Mesenchymal stem cell (in vitro differentiated cells and primary cell): ENCODE measurements at regions not wholly inside any gene's neighbourhood (a gene's known extent, or its start where the extent isn't known, plus 50 kb on each side); places are given as distances from the start of the nearest gene placed in this dataset.

Experiments
- DNase-seq: peaks from one replicate; pipeline ENCODE4 v3.0.0-alpha.2; 2013
- H2AFZ ChIP-seq: one replicate; pipeline ENCODE4 v1.6.1; 2013; ENCODE audit warnings: low read depth, mild to moderate bottlenecking, control low read depth, inconsistent platforms, low read length, moderate library complexity
- H2AK5ac ChIP-seq: 2 replicates; pipeline ENCODE4 v1.6.1; 2013; ENCODE audit warnings: low read length, moderate library complexity, mild to moderate bottlenecking, inconsistent platforms; ENCODE audit not compliant: severe bottlenecking
- H2BK120ac ChIP-seq: one replicate; pipeline ENCODE4 v1.6.1; 2013; ENCODE audit warnings: low read depth, mild to moderate bottlenecking, inconsistent platforms, low read length, moderate library complexity
- H2BK12ac ChIP-seq, 2 experiments: one replicate each; pipeline ENCODE4 v1.6.1; 2013; ENCODE audit warnings: inconsistent platforms in 2 of 2, low read length in 2 of 2, mild to moderate bottlenecking in 2 of 2, moderate library complexity in 2 of 2, control low read depth in 1 of 2
- H2BK15ac ChIP-seq: one replicate; pipeline ENCODE4 v1.6.1; 2013; ENCODE audit warnings: mild to moderate bottlenecking, low read depth, inconsistent platforms; ENCODE audit not compliant: poor library complexity, severe bottlenecking
- H2BK5ac ChIP-seq: 2 replicates; pipeline ENCODE4 v1.6.1; 2013; ENCODE audit warnings: low read depth, mild to moderate bottlenecking, low read length, control low read depth, inconsistent platforms; ENCODE audit not compliant: poor library complexity, severe bottlenecking
- H3K14ac ChIP-seq, 2 experiments: one replicate each; pipeline ENCODE4 v1.6.1; 2013; ENCODE audit warnings: inconsistent platforms in 2 of 2, low read length in 2 of 2, control low read depth in 1 of 2, mild to moderate bottlenecking in 1 of 2, moderate library complexity in 1 of 2
- H3K18ac ChIP-seq, 2 experiments: one replicate each; pipeline ENCODE4 v1.6.1; 2013; ENCODE audit warnings: inconsistent platforms in 2 of 2, low read length in 2 of 2, control low read depth in 1 of 2, low read depth in 1 of 2, mild to moderate bottlenecking in 1 of 2
- H3K23ac ChIP-seq, 2 experiments: one replicate each; pipeline ENCODE4 v1.6.1; 2013; ENCODE audit warnings: inconsistent platforms in 2 of 2, low read length in 2 of 2, mild to moderate bottlenecking in 2 of 2, moderate library complexity in 2 of 2, control low read depth in 1 of 2
- H3K27ac ChIP-seq: 2 replicates; pipeline ENCODE4 v1.5.1; 2013; ENCODE audit warnings: mild to moderate bottlenecking, moderate library complexity, low read length, control low read depth, inconsistent platforms; ENCODE audit not compliant: poor library complexity, severe bottlenecking
- H3K27me3 ChIP-seq, 2 experiments: 2 replicates each; pipeline versions ENCODE4 v1.6.1 to v1.7.0; 2013; ENCODE audit warnings: low read length in 2 of 2, mild to moderate bottlenecking in 2 of 2, moderate library complexity in 2 of 2, control low read depth in 1 of 2, inconsistent platforms in 1 of 2; ENCODE audit not compliant: control insufficient read depth in 1 of 2, insufficient read depth in 1 of 2
- H3K36me3 ChIP-seq, 2 experiments: 2 replicates each; pipeline versions ENCODE4 v1.6.1 to v1.7.0; 2013; ENCODE audit warnings: low read length in 2 of 2, control low read depth in 1 of 2, inconsistent platforms in 1 of 2, low read depth in 1 of 2, mild to moderate bottlenecking in 1 of 2; ENCODE audit not compliant: insufficient read depth in 2 of 2, control insufficient read depth in 1 of 2
- H3K4ac ChIP-seq, 2 experiments: one replicate each; pipeline ENCODE4 v1.6.1; 2013; ENCODE audit warnings: inconsistent platforms in 2 of 2, low read length in 2 of 2, mild to moderate bottlenecking in 2 of 2, moderate library complexity in 2 of 2, control low read depth in 1 of 2, low read depth in 1 of 2
- H3K4me1 ChIP-seq: 2 replicates; pipeline ENCODE4 v1.6.1; 2013; ENCODE audit warnings: low read depth, low read length, control low read depth; ENCODE audit not compliant: control insufficient read depth, insufficient read depth
- H3K4me2 ChIP-seq: 2 replicates; pipeline ENCODE4 v1.6.1; 2013; ENCODE audit warnings: low read length, mild to moderate bottlenecking, inconsistent platforms; ENCODE audit not compliant: poor library complexity, severe bottlenecking
- H3K4me3 ChIP-seq, 2 experiments: 2 replicates each; pipeline versions ENCODE4 v1.5.1 to v1.7.0; 2013; ENCODE audit warnings: low read length in 2 of 2, mild to moderate bottlenecking in 2 of 2, control low read depth in 1 of 2, low read depth in 1 of 2; ENCODE audit not compliant: insufficient read depth in 1 of 2
- H3K79me1 ChIP-seq: replicated peaks from 2 replicates; pipeline ENCODE4 v1.6.1; 2013; ENCODE audit warnings: mild to moderate bottlenecking, control low read depth, low read length, inconsistent platforms; ENCODE audit not compliant: poor library complexity, severe bottlenecking
- H3K9ac ChIP-seq: 2 replicates; pipeline ENCODE4 v1.7.0; 2013; ENCODE audit warnings: mild to moderate bottlenecking, low read length, moderate library complexity
- H3K9me3 ChIP-seq: 2 replicates; pipeline ENCODE4 v1.7.0; 2013; ENCODE audit warnings: mild to moderate bottlenecking, low read length; ENCODE audit not compliant: control insufficient read depth
- H4K8ac ChIP-seq: one replicate; pipeline ENCODE4 v1.6.1; 2013; ENCODE audit warnings: inconsistent platforms, mild to moderate bottlenecking, low read length, moderate library complexity
- H4K91ac ChIP-seq: one replicate; pipeline ENCODE4 v1.6.1; 2013; ENCODE audit warnings: mild to moderate bottlenecking, low read length, inconsistent platforms
- WGBS: methylation state at CpG from one replicate; pipeline ENCODE4 v1.1.7; 2013; ENCODE audit warnings: mixed read lengths; 5-methylcytosine and 5-hydroxymethylcytosine counted together

GRCh38 chr4:112077743-112078142 is 67.5 kb upstream of the FAM241A start:
- Histone ChIP-seq H3K79me1 (no peaks in the 10 kb centered on the region), H3K9me3 (peaks cover 4% of the 10 kb centered on the region), H3K36me3 (no peaks in the 10 kb centered on the region), H3K14ac (no peak overlapping the region), H4K8ac (no peak overlapping the region), H2AK5ac (no peak overlapping the region), H2BK12ac (no peak overlapping the region), H3K27me3 (no peaks in the 10 kb centered on the region), H3K4ac (no peak overlapping the region), H3K18ac (no peak overlapping the region), H2BK5ac (no peak overlapping the region), H2AFZ (no peak overlapping the region), H3K4me3 (no peak overlapping the region), H3K4me1 (peaks cover 3% of the 10 kb centered on the region), H3K27ac (no peak overlapping the region), H4K91ac (no peak overlapping the region), H2BK120ac (no peak overlapping the region), H3K4me2 (no peak overlapping the region), H2BK15ac (no peak overlapping the region), H3K23ac (no peak overlapping the region), H3K9ac (no peak overlapping the region)
- WGBS: 97% methylated on average over 8 of the region's 8 CpGs
- DNase-seq: no peak

DNA sequence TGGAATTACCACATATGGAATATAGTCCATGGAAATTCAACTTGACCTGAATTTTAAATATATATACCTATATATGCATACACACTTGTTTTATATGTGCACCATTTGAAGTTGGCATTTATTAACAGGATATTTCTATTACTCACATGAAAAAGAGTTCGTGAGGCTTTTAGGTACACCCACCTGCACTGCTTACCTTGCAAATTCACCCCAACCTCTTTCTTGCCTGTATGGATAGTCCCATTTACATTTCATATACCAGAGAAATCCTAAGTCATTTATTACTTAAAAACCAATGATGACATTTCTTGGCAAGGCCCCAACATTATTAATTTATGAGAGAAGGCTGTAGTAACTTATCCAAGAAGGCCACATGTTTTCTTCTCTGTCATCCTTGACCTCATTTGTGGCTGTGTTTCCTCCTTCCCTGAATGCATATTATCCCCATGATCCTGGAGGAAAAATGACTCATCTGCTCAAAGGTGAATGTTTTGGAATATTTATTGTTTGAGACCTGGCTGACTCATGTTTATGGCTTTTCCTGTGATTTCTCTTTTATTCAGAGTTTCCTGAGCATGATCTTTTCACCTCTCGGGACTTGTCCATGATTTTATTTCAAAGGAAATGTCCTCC is 62.2 kb upstream of the FAM241A start:
- H2BK120ac ChIP-seq: no peak overlapping the region

DNA sequence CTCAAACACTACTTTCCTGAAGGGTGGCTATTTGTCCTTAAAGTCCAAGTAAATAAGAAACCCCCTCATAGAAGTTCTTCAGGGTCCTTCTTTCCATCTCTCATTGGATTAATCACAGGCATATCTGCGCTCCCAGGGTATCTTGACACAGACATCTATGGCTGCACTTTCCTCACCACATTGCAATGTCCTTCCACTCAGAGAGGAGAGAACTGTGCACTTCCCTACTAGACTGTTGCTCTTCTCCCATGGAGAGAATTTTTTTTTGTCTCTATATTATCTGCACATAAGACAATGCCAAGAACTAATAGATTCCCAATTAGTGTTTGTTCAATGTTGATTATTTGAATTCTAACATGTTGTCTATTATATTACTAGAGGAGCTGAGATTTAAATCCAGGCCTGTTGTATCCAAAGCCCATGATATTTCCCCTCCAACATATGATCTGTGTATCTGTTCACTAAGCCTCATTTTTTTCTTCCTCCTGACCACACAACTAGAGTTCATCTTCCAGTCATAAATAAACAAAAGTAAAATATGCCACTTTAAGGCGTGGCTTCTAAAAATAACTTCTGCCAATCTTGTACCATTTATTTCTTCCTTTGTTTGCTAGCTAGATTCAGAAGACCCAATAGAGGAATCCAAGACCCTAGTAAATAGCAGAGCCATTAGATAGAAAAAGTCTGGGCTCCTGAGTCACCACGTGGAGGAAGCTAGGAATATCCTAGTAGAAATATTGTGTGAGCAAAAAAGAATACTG is 61.5 kb upstream of the FAM241A start:
- no peak overlapping the region for H2BK120ac ChIP-seq
- H2BK15ac ChIP-seq: no peak overlapping the region
- WGBS: 40% methylated on average over 3 of the region's 3 CpGs
- no peaks in the 10 kb centered on the region for H3K79me1 ChIP-seq
- peak overlapping the region; percentile 48 to 79 for H3K18ac ChIP-seq
- peak overlapping the region in 1 of 2 experiments; percentile 41 for H3K14ac ChIP-seq
- no peak overlapping the region for H2AFZ ChIP-seq
- H3K27ac ChIP-seq: peak overlapping the region; percentile 94
- H3K4me1 ChIP-seq: peaks cover 4% of the 10 kb centered on the region
- H3K4me3 ChIP-seq: no peak overlapping the region
- no peaks in the 10 kb centered on the region for H3K27me3 ChIP-seq
- H3K9ac ChIP-seq: no peak overlapping the region
- no peaks in the 10 kb centered on the region for H3K36me3 ChIP-seq
- H3K4ac ChIP-seq: peak overlapping the region in 1 of 2 experiments; percentile 49
- no peak overlapping the region for H4K91ac ChIP-seq
- H4K8ac ChIP-seq: no peak overlapping the region
- DNase-seq: peak; percentile 49
- peak overlapping the region; percentile 85 for H2AK5ac ChIP-seq
- no peaks in the 10 kb centered on the region for H3K9me3 ChIP-seq
- H2BK5ac ChIP-seq: peak overlapping the region; percentile 82
- H3K23ac ChIP-seq: no peak overlapping the region
- no peak overlapping the region for H3K4me2 ChIP-seq
- H2BK12ac ChIP-seq: no peak overlapping the region

More for the DNA sequence above, 62.2 kb upstream of the FAM241A start:
- H2AFZ ChIP-seq: no peak overlapping the region
- peak overlapping the region; percentile 33 for H3K4me2 ChIP-seq
- no peaks in the 10 kb centered on the region for H3K27me3 ChIP-seq
- H3K27ac ChIP-seq: peak overlapping the region; percentile 94
- no peak overlapping the region for H2BK5ac ChIP-seq
- H3K9me3 ChIP-seq: no peaks in the 10 kb centered on the region
- H2BK12ac ChIP-seq: no peak overlapping the region
- WGBS: 50% methylated on average over 2 of the region's 2 CpGs
- peaks cover 4% of the 10 kb centered on the region for H3K4me1 ChIP-seq
- H3K14ac ChIP-seq: no peak overlapping the region
- H4K8ac ChIP-seq: no peak overlapping the region
- H3K9ac ChIP-seq: no peak overlapping the region
- peak; percentile 66 for DNase-seq
- no peak overlapping the region for H2AK5ac ChIP-seq
- H2BK15ac ChIP-seq: no peak overlapping the region
- no peak overlapping the region for H3K4ac ChIP-seq
- H3K4me3 ChIP-seq: no peak overlapping the region
- no peak overlapping the region for H4K91ac ChIP-seq
- H3K79me1 ChIP-seq: no peaks in the 10 kb centered on the region
- no peak overlapping the region for H3K23ac ChIP-seq
- H3K18ac ChIP-seq: no peak overlapping the region
- H3K36me3 ChIP-seq: no peaks in the 10 kb centered on the region

GRCh38 chr4:112085156-112086035 is 59.9 kb upstream of the FAM241A start:
- DNase-seq: peak; percentile 9
- 79% methylated on average over 4 of the region's 6 CpGs for WGBS
- Histone ChIP-seq H3K4ac (no peak overlapping the region), H3K36me3 (no peaks in the 10 kb centered on the region), H3K9ac (no peak overlapping the region), H2AFZ (no peak overlapping the region), H2BK15ac (no peak overlapping the region), H3K4me3 (no peak overlapping the region), H3K18ac (no peak overlapping the region), H4K8ac (no peak overlapping the region), H3K23ac (no peak overlapping the region), H3K79me1 (no peaks in the 10 kb centered on the region), H3K14ac (no peak overlapping the region), H3K27ac (no peak overlapping the region), H3K27me3 (no peaks in the 10 kb centered on the region), H4K91ac (no peak overlapping the region), H3K4me1 (peaks cover 4% of the 10 kb centered on the region), H3K9me3 (no peaks in the 10 kb centered on the region), H2BK120ac (peak overlapping the region; percentile 11), H3K4me2 (no peak overlapping the region), H2BK12ac (no peak overlapping the region), H2BK5ac (no peak overlapping the region), H2AK5ac (peak overlapping the region; percentile 52)
